HepG2 (cell line): ENCODE measurements at regions not wholly inside any gene's neighbourhood (a gene's known extent, or its start where the extent isn't known, plus 50 kb on each side); places are given as distances from the start of the nearest gene placed in this dataset.
A peak's percentile ranks its signal among the peaks of the same experiment; 100 is the strongest.

ENCODE experiments used
- CSRNP1 ChIP-seq: sonication (generic); formaldehyde crosslinking; IDR thresholded peaks from 2 replicates; pipeline ENCODE4 v1.8.1; 2023; ENCODE audit warnings: mild to moderate bottlenecking, missing genetic modification reagents
- FOXO4 ChIP-seq: sonication (generic); formaldehyde crosslinking; conservative IDR thresholded peaks from 2 replicates; pipeline ENCODE4 v1.8.1; 2023; ENCODE audit warnings: missing genetic modification reagents
- FOXP1 ChIP-seq, 2 experiments: fragments of 450-650 bp in 1 of 2; IDR thresholded peaks; 2 replicates each; pipeline ENCODE4 v1.6.1; 2017 to 2018; ENCODE audit warnings: antibody characterized with exemption in 1 of 2
- IRX3 ChIP-seq: sonication (generic); formaldehyde crosslinking; IDR thresholded peaks from 2 replicates; pipeline ENCODE4 v1.8.1; 2023; ENCODE audit warnings: mild to moderate bottlenecking, low read depth, missing genetic modification reagents, borderline replicate concordance
- JUN ChIP-seq: sonication (generic); formaldehyde crosslinking; IDR thresholded peaks from 2 replicates; pipeline ENCODE4 v1.4.0; 2020; ENCODE audit warnings: mild to moderate bottlenecking, missing genetic modification reagents
- MBD4 ChIP-seq: IDR thresholded peaks from 2 replicates; pipeline ENCODE4 v1.6.1; 2012; ENCODE audit warnings: low read length, inconsistent platforms, borderline replicate concordance
- NFE2 ChIP-seq: sonication (generic); formaldehyde crosslinking; IDR thresholded peaks from 2 replicates; pipeline ENCODE4 v1.4.0; 2020; ENCODE audit warnings: missing genetic modification reagents
- NRL ChIP-seq: sonication (generic); formaldehyde crosslinking; IDR thresholded peaks from 2 replicates; pipeline ENCODE4 v1.5.0; 2020; ENCODE audit warnings: missing genetic modification reagents, mild to moderate bottlenecking, moderate library complexity, borderline replicate concordance
- POGZ ChIP-seq: sonication (generic); formaldehyde crosslinking; IDR thresholded peaks from 2 replicates; pipeline ENCODE4 v1.4.0; 2020; ENCODE audit warnings: mild to moderate bottlenecking, missing genetic modification reagents
- ZBTB21 ChIP-seq: sonication (generic); formaldehyde crosslinking; IDR thresholded peaks from 2 replicates; pipeline ENCODE4 v1.4.0; 2020; ENCODE audit warnings: missing genetic modification reagents
- ZBTB34 ChIP-seq: sonication (generic); formaldehyde crosslinking; IDR thresholded peaks from 2 replicates; pipeline ENCODE4 v1.8.0; 2022; ENCODE audit warnings: mild to moderate bottlenecking, missing genetic modification reagents
- ZFYVE20 ChIP-seq: sonication (generic); formaldehyde crosslinking; IDR thresholded peaks from 2 replicates; pipeline ENCODE4 v1.8.0; 2023; ENCODE audit warnings: low read depth, mild to moderate bottlenecking, moderate library complexity, missing genetic modification reagents, borderline replicate concordance
- ZNF34 ChIP-seq: sonication (generic); formaldehyde crosslinking; IDR thresholded peaks from 2 replicates; pipeline ENCODE4 v1.4.0; 2020; ENCODE audit warnings: mild to moderate bottlenecking, missing genetic modification reagents, borderline replicate concordance
- ZNF607 ChIP-seq: sonication (generic); formaldehyde crosslinking; IDR thresholded peaks from 2 replicates; pipeline ENCODE4 v1.5.1; 2020; ENCODE audit warnings: missing genetic modification reagents, mild to moderate bottlenecking, borderline replicate concordance
- ZNF713 ChIP-seq: sonication (generic); formaldehyde crosslinking; IDR thresholded peaks from 2 replicates; pipeline ENCODE4 v1.4.0; 2020; ENCODE audit warnings: mild to moderate bottlenecking, missing genetic modification reagents
- ZNF773 ChIP-seq: sonication (generic); formaldehyde crosslinking; IDR thresholded peaks from 2 replicates; pipeline ENCODE4 v1.4.0; 2020; ENCODE audit warnings: missing genetic modification reagents, borderline replicate concordance
- TF ChIP-seq, protein P1 (sequence below): sonication (generic); formaldehyde crosslinking; IDR thresholded peaks from 2 replicates; pipeline ENCODE4 v1.8.1; 2023; ENCODE audit warnings: mild to moderate bottlenecking, inconsistent platforms, moderate library complexity, missing genetic modification reagents, borderline replicate concordance
- TF ChIP-seq, protein P2 (sequence below): fragments of 450-650 bp; IDR thresholded peaks from 2 replicates; pipeline ENCODE4 v1.6.1; 2017
- TF ChIP-seq, protein P3 (sequence below): IDR thresholded peaks from 2 replicates; pipeline ENCODE4 v1.6.1; 2016; ENCODE audit warnings: low read depth

- TF ChIP-seq ZFYVE20 (CRISPR knock-in tag) (0 out of 2 replicates have a peak, but pooled peaks have one; percentile 53), NFE2 (CRISPR knock-in tag) (0 out of 2 replicates have a peak, but pooled peaks have one; percentile 23), ZNF607 (CRISPR knock-in tag) (peak; percentile 90), ZNF773 (0 out of 2 replicates have a peak, but pooled peaks have one; percentile 30), ZNF34 (CRISPR knock-in tag) (peak; percentile 77; the same call in 1 of the 2 replicates), POGZ (CRISPR knock-in tag) (peak; percentile 73; the same call in 1 of the 2 replicates), ZBTB21 (CRISPR knock-in tag) (no peak), ZNF713 (CRISPR knock-in tag) (no peak), ZBTB34 (CRISPR knock-in tag) (peak; percentile 78), FOXO4 (no peak), NRL (peak; percentile 88; the same call in 1 of the 2 replicates), FOXP1 (IDR thresholded peaks at IDR 0.05) (no peak), FOXP1 (CRISPR knock-in tag; IDR thresholded peaks at IDR 0.05) (peak; percentile 39; the same call in 1 of the 2 replicates), MBD4 (no peak), CSRNP1 (CRISPR knock-in tag) (peak; percentile 85; the same call in 1 of the 2 replicates), IRX3 (CRISPR knock-in tag) (peak; percentile 90), JUN (CRISPR knock-in tag) (peak; percentile 45; the same call in 1 of the 2 replicates)
- TF ChIP-seq, protein P1, sequence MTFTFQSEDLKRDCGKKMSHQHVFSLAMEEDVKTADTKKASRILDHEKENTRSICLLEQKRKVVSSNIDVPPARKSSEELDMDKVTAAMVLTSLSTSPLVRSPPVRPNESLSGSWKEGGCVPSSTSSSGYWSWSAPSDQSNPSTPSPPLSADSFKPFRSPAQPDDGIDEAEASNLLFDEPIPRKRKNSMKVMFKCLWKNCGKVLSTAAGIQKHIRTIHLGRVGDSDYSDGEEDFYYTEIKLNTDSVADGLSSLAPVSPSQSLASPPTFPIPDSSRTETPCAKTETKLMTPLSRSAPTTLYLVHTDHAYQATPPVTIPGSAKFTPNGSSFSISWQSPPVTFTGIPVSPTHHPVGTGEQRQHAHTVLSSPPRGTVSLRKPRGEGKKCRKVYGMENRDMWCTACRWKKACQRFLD (CRISPR knock-in tag), result peak; percentile 52; the same call in 1 of the 2 replicates
- TF ChIP-seq, protein P2, sequence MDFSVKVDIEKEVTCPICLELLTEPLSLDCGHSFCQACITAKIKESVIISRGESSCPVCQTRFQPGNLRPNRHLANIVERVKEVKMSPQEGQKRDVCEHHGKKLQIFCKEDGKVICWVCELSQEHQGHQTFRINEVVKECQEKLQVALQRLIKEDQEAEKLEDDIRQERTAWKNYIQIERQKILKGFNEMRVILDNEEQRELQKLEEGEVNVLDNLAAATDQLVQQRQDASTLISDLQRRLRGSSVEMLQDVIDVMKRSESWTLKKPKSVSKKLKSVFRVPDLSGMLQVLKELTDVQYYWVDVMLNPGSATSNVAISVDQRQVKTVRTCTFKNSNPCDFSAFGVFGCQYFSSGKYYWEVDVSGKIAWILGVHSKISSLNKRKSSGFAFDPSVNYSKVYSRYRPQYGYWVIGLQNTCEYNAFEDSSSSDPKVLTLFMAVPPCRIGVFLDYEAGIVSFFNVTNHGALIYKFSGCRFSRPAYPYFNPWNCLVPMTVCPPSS, result no peak
- TF ChIP-seq, protein P3, sequence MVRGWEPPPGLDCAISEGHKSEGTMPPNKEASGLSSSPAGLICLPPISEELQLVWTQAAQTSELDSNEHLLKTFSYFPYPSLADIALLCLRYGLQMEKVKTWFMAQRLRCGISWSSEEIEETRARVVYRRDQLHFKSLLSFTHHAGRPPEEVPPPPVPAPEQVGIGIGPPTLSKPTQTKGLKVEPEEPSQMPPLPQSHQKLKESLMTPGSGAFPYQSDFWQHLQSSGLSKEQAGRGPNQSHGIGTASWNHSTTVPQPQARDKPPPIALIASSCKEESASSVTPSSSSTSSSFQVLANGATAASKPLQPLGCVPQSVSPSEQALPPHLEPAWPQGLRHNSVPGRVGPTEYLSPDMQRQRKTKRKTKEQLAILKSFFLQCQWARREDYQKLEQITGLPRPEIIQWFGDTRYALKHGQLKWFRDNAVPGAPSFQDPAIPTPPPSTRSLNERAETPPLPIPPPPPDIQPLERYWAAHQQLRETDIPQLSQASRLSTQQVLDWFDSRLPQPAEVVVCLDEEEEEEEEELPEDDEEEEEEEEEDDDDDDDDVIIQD (CRISPR knock-in tag), result 0 out of 2 replicates have a peak, but pooled peaks have one; percentile 18
Measured at GRCh38 chr16:31700530-31701388, 172.8 kb upstream of the ZNF267 start (continued).
